Cardiac muscle cell (in vitro differentiated cells and primary cell): ENCODE measurements at regions not wholly inside any gene's neighbourhood (a gene's known extent, or its start where the extent isn't known, plus 50 kb on each side); places are given as distances from the start of the nearest gene placed in this dataset.
A peak's percentile ranks its signal among the peaks of the same experiment; 100 is the strongest.

Source experiments
- DNase-seq, 2 donors: peaks; one replicate each; pipeline versions ENCODE4 v3.0.0 to v3.0.0-alpha.2; 2010 to 2017; ENCODE audit warnings: low read depth in 1 of 2, low spot score in 1 of 2
- H3K27ac ChIP-seq: fragments of 200-600 bp; sonication (generic); 2 replicates; pipeline ENCODE4 v1.5.1; 2016
- H3K27me3 ChIP-seq: fragments of 200-600 bp; sonication (generic); 2 replicates; pipeline ENCODE4 v1.6.0; 2016; ENCODE audit warnings: control low read depth
- H3K36me3 ChIP-seq: fragments of 200-600 bp; sonication (generic); 2 replicates; pipeline ENCODE4 v1.5.1; 2016; ENCODE audit warnings: control low read depth
- H3K4me1 ChIP-seq: fragments of 200-600 bp; sonication (generic); 2 replicates; pipeline ENCODE4 v1.8.1; 2017; ENCODE audit warnings: low read depth, mild to moderate bottlenecking, mixed run types
- H3K4me3 ChIP-seq: fragments of 200-600 bp; sonication (generic); 2 replicates; pipeline ENCODE4 v1.5.1; 2016; ENCODE audit warnings: mild to moderate bottlenecking
- H3K9me3 ChIP-seq: fragments of 200-600 bp; sonication (generic); 2 replicates; pipeline ENCODE4 v1.5.1; 2017; ENCODE audit warnings: low read depth, mild to moderate bottlenecking, control low read depth
- CTCF ChIP-seq: IDR thresholded peaks from 2 replicates; pipeline ENCODE4 v1.5.1; 2012; ENCODE audit warnings: low read depth, mild to moderate bottlenecking, low read length

GRCh38 chr1:234875953-234876855, 252.4 kb downstream of the TOMM20 start:
- Histone ChIP-seq H3K4me3 (no peak overlapping the region), H3K27ac (peak overlapping the region; percentile 81), H3K36me3 (no peaks in the 10 kb centered on the region), H3K9me3 (no peaks in the 10 kb centered on the region), H3K27me3 (no peaks in the 10 kb centered on the region), H3K4me1 (peaks cover 28% of the 10 kb centered on the region)
- no peak for TF ChIP-seq CTCF
- peak; percentile 76 to 86 for DNase-seq

- no peak overlapping the region for H3K4me3 ChIP-seq
- TF ChIP-seq CTCF, result no peak
- H3K36me3 ChIP-seq, result no peaks in the 10 kb centered on the region
- H3K27me3 ChIP-seq, result no peaks in the 10 kb centered on the region
- DNase-seq, result no peak
- peak overlapping the region; percentile 81 for H3K27ac ChIP-seq
- no peaks in the 10 kb centered on the region for H3K9me3 ChIP-seq
- H3K4me1 ChIP-seq, result peaks cover 28% of the 10 kb centered on the region
These were observed 253.2 kb downstream of the TOMM20 start for GRCh38 chr1:234875328-234875952.

- no peaks in the 10 kb centered on the region for H3K36me3 ChIP-seq
- no peak for TF ChIP-seq CTCF
- no peak for DNase-seq
- no peaks in the 10 kb centered on the region for H3K27me3 ChIP-seq
- H3K4me1 ChIP-seq, result peaks cover 24% of the 10 kb centered on the region
- H3K4me3 ChIP-seq, result no peak overlapping the region
- H3K9me3 ChIP-seq, result no peaks in the 10 kb centered on the region
- no peak overlapping the region for H3K27ac ChIP-seq
These were observed 254.0 kb downstream of the TOMM20 start for GRCh38 chr1:234874291-234875288.

GRCh38 chr1:234871710-234872271, 256.8 kb downstream of the TOMM20 start:
- no peaks in the 10 kb centered on the region for H3K27me3 ChIP-seq
- H3K27ac ChIP-seq, result no peak overlapping the region
- no peak overlapping the region for H3K4me3 ChIP-seq
- no peaks in the 10 kb centered on the region for H3K9me3 ChIP-seq
- peaks cover 25% of the 10 kb centered on the region for H3K4me1 ChIP-seq
- DNase-seq, result peak in 1 of 2 donors; percentile 92
- no peaks in the 10 kb centered on the region for H3K36me3 ChIP-seq
- no peak for TF ChIP-seq CTCF
